Ishikawa (cell line): ENCODE measurements at regions not wholly inside any gene's neighbourhood (a gene's known extent, or its start where the extent isn't known, plus 50 kb on each side); places are given as distances from the start of the nearest gene placed in this dataset.

Experiments
- EP300 ChIP-seq: IDR thresholded peaks from 2 replicates; pipeline ENCODE4 v1.6.1; 2012; ENCODE audit warnings: borderline replicate concordance
- NFIC ChIP-seq: IDR thresholded peaks from 2 replicates; pipeline ENCODE4 v1.6.1; 2012
- TF ChIP-seq, protein P1 (sequence below): IDR thresholded peaks from 2 replicates; pipeline ENCODE4 v1.6.1; 2012

DNA sequence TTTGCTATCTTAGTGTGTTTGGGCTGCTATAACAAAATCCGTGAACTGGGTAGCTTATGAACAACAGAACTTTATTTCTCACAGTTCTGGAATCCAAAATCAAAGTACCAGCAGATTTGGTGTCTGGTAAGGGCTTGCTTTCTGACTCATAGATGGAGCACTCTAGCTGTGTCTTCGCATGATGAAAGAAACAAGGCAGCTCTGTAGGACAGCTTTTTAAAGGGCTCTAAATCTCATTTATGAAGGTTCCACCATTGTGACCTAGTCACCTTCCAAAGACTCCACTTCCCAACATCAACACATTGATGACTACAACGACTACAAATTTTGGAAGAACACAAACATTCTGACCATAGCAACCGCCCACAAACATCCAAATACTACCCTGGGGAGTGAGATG is 158.6 kb upstream of the LCORL start:
- TF ChIP-seq NFIC (no peak), EP300 (no peak)
- TF ChIP-seq, protein P1, sequence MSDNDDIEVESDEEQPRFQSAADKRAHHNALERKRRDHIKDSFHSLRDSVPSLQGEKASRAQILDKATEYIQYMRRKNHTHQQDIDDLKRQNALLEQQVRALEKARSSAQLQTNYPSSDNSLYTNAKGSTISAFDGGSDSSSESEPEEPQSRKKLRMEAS, result no peak
